ENCODE measurements at regions not wholly inside any gene's neighbourhood (a gene's known extent, or its start where the extent isn't known, plus 50 kb on each side); places are given as distances from the start of the nearest gene placed in this dataset.

DNA sequence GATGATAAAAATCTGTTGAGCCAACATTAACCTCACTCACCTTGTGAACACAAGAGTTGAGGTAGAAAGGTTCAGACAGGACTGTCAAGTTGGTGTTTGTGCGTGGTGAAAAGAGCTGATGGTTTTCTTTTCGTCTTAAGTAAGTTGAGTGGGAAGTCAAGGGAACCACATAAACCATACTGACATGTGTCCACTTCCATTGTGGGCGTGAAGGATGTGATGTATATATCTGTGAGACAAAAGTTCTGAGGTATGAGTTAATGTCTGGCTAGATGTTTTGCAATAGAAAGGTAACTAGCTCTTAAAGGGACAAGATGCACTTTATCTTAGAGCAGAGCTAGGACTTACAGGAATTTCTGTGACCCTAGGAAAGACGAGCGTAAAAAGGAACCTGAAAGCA, 1272.1 kb upstream of the ADGRB3 start:
- TF ChIP-seq FOS (IDR thresholded peaks at IDR 0.05; ENCODE audit: borderline replicate concordance, insufficient read depth, low read length) (no peak), POLR2A (IDR thresholded peaks at IDR 0.05; ENCODE audit: low read depth, low read length) (no peak), JUN (IDR thresholded peaks at IDR 0.05; ENCODE audit: borderline replicate concordance, insufficient read depth, insufficient read length, low read depth) (no peak), EZH2 (IDR thresholded peaks at IDR 0.05; ENCODE audit: borderline replicate concordance, low read depth, low read length, severe bottlenecking) (no peak), GATA2 (IDR thresholded peaks at IDR 0.05; ENCODE audit: insufficient read depth, insufficient read length, low read depth, low read length) (no peak), POLR2AphosphoS5 (IDR thresholded peaks at IDR 0.05; ENCODE audit: insufficient read depth, low read depth, low read length) (no peak), MYC (IDR thresholded peaks at IDR 0.05; ENCODE audit: low read depth, low read length) (no peak)
- TF ChIP-seq, protein P1, sequence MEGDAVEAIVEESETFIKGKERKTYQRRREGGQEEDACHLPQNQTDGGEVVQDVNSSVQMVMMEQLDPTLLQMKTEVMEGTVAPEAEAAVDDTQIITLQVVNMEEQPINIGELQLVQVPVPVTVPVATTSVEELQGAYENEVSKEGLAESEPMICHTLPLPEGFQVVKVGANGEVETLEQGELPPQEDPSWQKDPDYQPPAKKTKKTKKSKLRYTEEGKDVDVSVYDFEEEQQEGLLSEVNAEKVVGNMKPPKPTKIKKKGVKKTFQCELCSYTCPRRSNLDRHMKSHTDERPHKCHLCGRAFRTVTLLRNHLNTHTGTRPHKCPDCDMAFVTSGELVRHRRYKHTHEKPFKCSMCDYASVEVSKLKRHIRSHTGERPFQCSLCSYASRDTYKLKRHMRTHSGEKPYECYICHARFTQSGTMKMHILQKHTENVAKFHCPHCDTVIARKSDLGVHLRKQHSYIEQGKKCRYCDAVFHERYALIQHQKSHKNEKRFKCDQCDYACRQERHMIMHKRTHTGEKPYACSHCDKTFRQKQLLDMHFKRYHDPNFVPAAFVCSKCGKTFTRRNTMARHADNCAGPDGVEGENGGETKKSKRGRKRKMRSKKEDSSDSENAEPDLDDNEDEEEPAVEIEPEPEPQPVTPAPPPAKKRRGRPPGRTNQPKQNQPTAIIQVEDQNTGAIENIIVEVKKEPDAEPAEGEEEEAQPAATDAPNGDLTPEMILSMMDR (IDR thresholded peaks at IDR 0.05; ENCODE audit: extremely low read depth in 1 of 2, insufficient read depth in 1 of 2, low read depth in 1 of 2, low read length in 2 of 2), result no peak
- TF ChIP-seq, protein P2, sequence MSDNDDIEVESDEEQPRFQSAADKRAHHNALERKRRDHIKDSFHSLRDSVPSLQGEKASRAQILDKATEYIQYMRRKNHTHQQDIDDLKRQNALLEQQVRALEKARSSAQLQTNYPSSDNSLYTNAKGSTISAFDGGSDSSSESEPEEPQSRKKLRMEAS (IDR thresholded peaks at IDR 0.05; ENCODE audit: insufficient read depth, insufficient read length), result no peak
- dilution Hi-C loops (cut with MboI; ENCODE audit: extremely low pct_ligation_motif_present, low sequenced_read_pairs), result no loop called here
- FAIRE-seq (no peak), DNase-seq (ENCODE audit: low read depth, low spot score) (no peak)
- Histone ChIP-seq H3K9me1 (replicated peaks; ENCODE audit: control insufficient read depth, extremely low read depth, insufficient read depth, low read length) (no peaks in the 10 kb centered on the region), H2AFZ (ENCODE audit: low read depth, low read length) (no peak overlapping the region), H3K9me3 (replicated peaks; ENCODE audit: control insufficient read depth, insufficient read depth, low read length) (no peaks in the 10 kb centered on the region), H4K20me1 (replicated peaks; ENCODE audit: control insufficient read depth, extremely low read depth, insufficient read depth, low read length) (no peaks in the 10 kb centered on the region), H3K4me1 (ENCODE audit: control insufficient read depth, extremely low read depth, insufficient read depth, low read length) (no peaks in the 10 kb centered on the region), H3K79me2 (ENCODE audit: control insufficient read depth, insufficient read depth, low read length) (no peaks in the 10 kb centered on the region), H3K9ac (replicated peaks; ENCODE audit: extremely low read depth, insufficient read depth, low read length) (no peak overlapping the region), H3K27me3 (ENCODE audit: control insufficient read depth in 2 of 2, insufficient read depth in 2 of 2, low read length in 2 of 2) (no peaks in the 10 kb centered on the region), H3K27ac (ENCODE audit: insufficient read depth, low read depth, low read length) (no peak overlapping the region), H3K36me3 (ENCODE audit: control insufficient read depth in 2 of 2, extremely low read depth in 1 of 2, insufficient read depth in 2 of 2, low read length in 2 of 2) (no peaks in the 10 kb centered on the region), H3K4me3 (replicated peaks in 1 of 3; ENCODE audit: insufficient read depth in 1 of 3, low read depth in 1 of 3, low read length in 3 of 3) (no peak overlapping the region), H3K4me2 (ENCODE audit: insufficient read depth, low read length) (no peak overlapping the region)
- intact Hi-C loops (cut with micrococcal nuclease), result no loop called here
- ChIA-PET CTCF (no interaction called here), POLR2A (no interaction called here)
- no TSS peak for BruUV-seq (replicated peaks)

Data from endothelial cell of umbilical vein (primary cell).